Neural crest cell (in vitro differentiated cells): ENCODE measurements at regions not wholly inside any gene's neighbourhood (a gene's known extent, or its start where the extent isn't known, plus 50 kb on each side); places are given as distances from the start of the nearest gene placed in this dataset.

Experiments used
- DNase-seq: peaks from one replicate; pipeline ENCODE4 v3.0.0; 2021; ENCODE audit warnings: low read depth, mixed read lengths, low spot score
- H3K27ac Mint-ChIP-seq: one replicate; pipeline ENCODE4 v1.8.0; 2021; ENCODE audit warnings: mild to moderate bottlenecking, mixed read lengths; ENCODE audit not compliant: unreplicated experiment
- H3K27me3 Mint-ChIP-seq: 2 replicates; pipeline ENCODE4 v1.8.0; 2021; ENCODE audit warnings: low read depth, mild to moderate bottlenecking, mixed read lengths
- H3K36me3 Mint-ChIP-seq: 2 replicates; pipeline ENCODE4 v1.8.0; 2021; ENCODE audit warnings: low read depth, mild to moderate bottlenecking, mixed read lengths
- H3K4me1 Mint-ChIP-seq: 2 replicates; pipeline ENCODE4 v1.8.0; 2021; ENCODE audit warnings: mixed read lengths
- H3K4me3 Mint-ChIP-seq: one replicate; pipeline ENCODE4 v1.8.0; 2021; ENCODE audit warnings: mild to moderate bottlenecking, mixed read lengths
- H3K9me3 Mint-ChIP-seq: 2 replicates; pipeline ENCODE4 v1.8.0; 2021; ENCODE audit warnings: mixed read lengths
- TF ChIP-seq, protein P1 (sequence below): fragments of 200-600 bp; sonication (generic); conservative IDR thresholded peaks from 2 replicates; pipeline ENCODE4 v1.5.0; 2021; ENCODE audit warnings: antibody characterized with exemption, mild to moderate bottlenecking

- Mint-ChIP-seq H3K27me3 (no peaks in the 10 kb centered on the region), H3K4me3 (no peak overlapping the region), H3K4me1 (peaks cover 4% of the 10 kb centered on the region), H3K27ac (no peak overlapping the region), H3K36me3 (no peaks in the 10 kb centered on the region), H3K9me3 (peaks cover 5% of the 10 kb centered on the region)
- no peak for DNase-seq
- TF ChIP-seq, protein P1, sequence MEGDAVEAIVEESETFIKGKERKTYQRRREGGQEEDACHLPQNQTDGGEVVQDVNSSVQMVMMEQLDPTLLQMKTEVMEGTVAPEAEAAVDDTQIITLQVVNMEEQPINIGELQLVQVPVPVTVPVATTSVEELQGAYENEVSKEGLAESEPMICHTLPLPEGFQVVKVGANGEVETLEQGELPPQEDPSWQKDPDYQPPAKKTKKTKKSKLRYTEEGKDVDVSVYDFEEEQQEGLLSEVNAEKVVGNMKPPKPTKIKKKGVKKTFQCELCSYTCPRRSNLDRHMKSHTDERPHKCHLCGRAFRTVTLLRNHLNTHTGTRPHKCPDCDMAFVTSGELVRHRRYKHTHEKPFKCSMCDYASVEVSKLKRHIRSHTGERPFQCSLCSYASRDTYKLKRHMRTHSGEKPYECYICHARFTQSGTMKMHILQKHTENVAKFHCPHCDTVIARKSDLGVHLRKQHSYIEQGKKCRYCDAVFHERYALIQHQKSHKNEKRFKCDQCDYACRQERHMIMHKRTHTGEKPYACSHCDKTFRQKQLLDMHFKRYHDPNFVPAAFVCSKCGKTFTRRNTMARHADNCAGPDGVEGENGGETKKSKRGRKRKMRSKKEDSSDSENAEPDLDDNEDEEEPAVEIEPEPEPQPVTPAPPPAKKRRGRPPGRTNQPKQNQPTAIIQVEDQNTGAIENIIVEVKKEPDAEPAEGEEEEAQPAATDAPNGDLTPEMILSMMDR: no peak
Measured at GRCh38 chr13:106277484-106278154, 257.8 kb downstream of the EFNB2 start.

DNA sequence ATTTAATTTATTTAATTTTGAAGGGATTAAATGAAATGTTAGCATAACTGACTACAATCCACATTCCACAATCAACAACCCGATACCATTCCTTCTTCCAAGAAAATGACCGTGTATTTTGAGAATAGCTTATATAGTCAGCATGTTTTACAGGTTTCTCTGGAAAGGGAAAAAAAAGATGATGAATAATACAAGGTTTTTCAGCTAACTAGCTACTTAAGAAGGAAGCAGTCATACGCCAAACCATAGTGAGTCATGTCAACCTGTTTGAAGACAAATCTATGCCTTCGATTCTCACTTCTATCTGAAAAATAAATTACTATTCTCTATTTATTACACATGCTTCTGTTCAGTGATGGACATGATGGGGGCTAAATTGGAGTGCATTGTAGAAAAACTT, 258.6 kb downstream of the EFNB2 start:
- TF ChIP-seq, protein P1: no peak
- Mint-ChIP-seq H3K27ac (no peak overlapping the region), H3K27me3 (no peaks in the 10 kb centered on the region), H3K36me3 (no peaks in the 10 kb centered on the region), H3K4me1 (peaks cover 4% of the 10 kb centered on the region), H3K9me3 (peaks cover 3% of the 10 kb centered on the region), H3K4me3 (no peak overlapping the region)
- no peak for DNase-seq

DNA sequence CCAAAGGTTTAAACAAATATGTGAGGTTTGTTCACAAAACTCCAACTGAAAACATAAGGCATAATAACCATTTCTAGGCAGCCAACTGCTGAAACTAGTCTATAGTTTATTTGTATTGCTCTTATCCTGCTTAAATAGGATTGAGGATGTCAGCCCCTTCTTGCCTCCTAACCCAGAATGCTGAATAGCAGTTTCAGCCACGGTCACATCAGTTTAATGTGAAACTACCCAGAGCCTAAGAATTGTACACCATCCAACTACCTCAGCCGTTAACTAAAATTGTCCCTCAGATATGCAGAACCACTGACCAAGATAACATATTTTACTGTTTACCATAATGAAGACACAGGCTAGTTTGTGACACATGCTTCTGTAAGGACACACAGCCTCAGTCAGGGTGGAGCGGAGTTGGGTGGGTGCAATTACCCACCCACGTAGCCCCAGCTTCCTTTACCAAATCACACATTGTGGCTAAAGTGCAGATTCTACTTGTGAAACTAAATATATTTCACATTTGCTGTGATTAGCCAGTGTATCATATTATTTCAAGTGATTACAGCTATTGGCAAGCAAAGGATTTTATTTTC, 259.9 kb downstream of the EFNB2 start:
- Mint-ChIP-seq H3K36me3 (no peaks in the 10 kb centered on the region), H3K27ac (no peak overlapping the region), H3K4me1 (peaks cover 4% of the 10 kb centered on the region), H3K9me3 (no peaks in the 10 kb centered on the region), H3K4me3 (no peak overlapping the region), H3K27me3 (no peaks in the 10 kb centered on the region)
- no peak for DNase-seq
- TF ChIP-seq, protein P1: no peak

GRCh38 chr13:106274551-106275203, 260.8 kb downstream of the EFNB2 start:
- TF ChIP-seq, protein P1: no peak
- no peak for DNase-seq
- Mint-ChIP-seq H3K27me3 (no peaks in the 10 kb centered on the region), H3K9me3 (peaks cover 4% of the 10 kb centered on the region), H3K4me1 (peaks cover 4% of the 10 kb centered on the region), H3K36me3 (peaks cover 5% of the 10 kb centered on the region), H3K4me3 (no peak overlapping the region), H3K27ac (no peak overlapping the region)

GRCh38 chr13:106263801-106264200, 271.7 kb downstream of the EFNB2 start:
- H3K4me1 Mint-ChIP-seq: no peaks in the 10 kb centered on the region
- DNase-seq: no peak
- TF ChIP-seq, protein P1: no peak
- no peak overlapping the region for H3K4me3 Mint-ChIP-seq
- no peak overlapping the region for H3K27ac Mint-ChIP-seq
- peaks cover 6% of the 10 kb centered on the region for H3K36me3 Mint-ChIP-seq
- no peaks in the 10 kb centered on the region for H3K27me3 Mint-ChIP-seq
- no peaks in the 10 kb centered on the region for H3K9me3 Mint-ChIP-seq
